Endometrial microvascular endothelial cells (primary cell): ENCODE measurements at regions not wholly inside any gene's neighbourhood (a gene's known extent, or its start where the extent isn't known, plus 50 kb on each side); places are given as distances from the start of the nearest gene placed in this dataset.

ENCODE experiments used
- in situ Hi-C: cut with HindIII; loops from 2 replicates; pipeline ENCODE4 v1.10.0; 2017; ENCODE audit warnings: low sequenced_read_pairs, low pct_unique_long_range_greater_than_20kb; ENCODE audit errors: inconsistent ontology term

- in situ Hi-C loops: no loop called here
Observed at GRCh38 chr3:124158168-124158881, 166.4 kb upstream of the ROPN1 start.

GRCh38 chr3:124161448-124161847, 169.5 kb upstream of the ROPN1 start:
- in situ Hi-C loops: no loop called here

GRCh38 chr3:124163689-124164088, 171.8 kb upstream of the ROPN1 start:
- in situ Hi-C loops: no loop called here

- in situ Hi-C loops: no loop called here
Observed at GRCh38 chr3:124168271-124168670, 176.3 kb upstream of the ROPN1 start.

- in situ Hi-C loops: no loop called here
Observed at GRCh38 chr3:124172283-124172682, 180.4 kb upstream of the ROPN1 start.

- in situ Hi-C loops: no loop called here
Observed at GRCh38 chr3:124172816-124173215, 180.9 kb upstream of the ROPN1 start.

- in situ Hi-C loops: no loop called here
Observed at GRCh38 chr3:124174476-124174875, 182.6 kb upstream of the ROPN1 start.

GRCh38 chr3:124174910-124175874, 183.3 kb upstream of the ROPN1 start:
- in situ Hi-C loops: no loop called here

GRCh38 chr3:124177071-124177470, 185.1 kb upstream of the ROPN1 start:
- in situ Hi-C loops: no loop called here

GRCh38 chr3:124178531-124178930, 186.6 kb upstream of the ROPN1 start:
- in situ Hi-C loops: no loop called here

- in situ Hi-C loops: no loop called here
Observed at GRCh38 chr3:124200407-124200806, 208.5 kb upstream of the ROPN1 start.

- in situ Hi-C loops: no loop called here
Observed at GRCh38 chr3:124201226-124201625, 209.3 kb upstream of the ROPN1 start.

GRCh38 chr3:124201786-124202185, 209.9 kb upstream of the ROPN1 start:
- in situ Hi-C loops: no loop called here

GRCh38 chr3:124202754-124203153, 210.8 kb upstream of the ROPN1 start:
- in situ Hi-C loops: no loop called here

- in situ Hi-C loops: no loop called here
Observed at GRCh38 chr3:124203292-124203691, 211.4 kb upstream of the ROPN1 start.

- in situ Hi-C loops: no loop called here
Observed at GRCh38 chr3:124206225-124207055, 214.5 kb upstream of the ROPN1 start.

GRCh38 chr3:124207077-124207476, 215.2 kb upstream of the ROPN1 start:
- in situ Hi-C loops: no loop called here

- in situ Hi-C loops: no loop called here
Observed at GRCh38 chr3:124207873-124208485, 216.1 kb upstream of the ROPN1 start.

GRCh38 chr3:124209426-124209825, 217.5 kb upstream of the ROPN1 start:
- in situ Hi-C loops: no loop called here
